ENCODE measurements at regions not wholly inside any gene's neighbourhood (a gene's known extent, or its start where the extent isn't known, plus 50 kb on each side); places are given as distances from the start of the nearest gene placed in this dataset.

GRCh38 chr2:139454251-139454650 lies 674.1 kb upstream of the NXPH2 start:
- ATAC-seq (ENCODE audit: insufficient read depth, low read depth) = no peak
- DNase-seq = no peak
- H2AFZ ChIP-seq (ENCODE audit: low read depth, low read length) = no peak overlapping the region
- H3K4me3 ChIP-seq (ENCODE audit: low read depth in 1 of 2, low read length in 2 of 2) = no peak overlapping the region
- no peaks in the 10 kb centered on the region for H3K9me3 ChIP-seq (ENCODE audit: insufficient read depth, low read length, severe bottlenecking)
- no peaks in the 10 kb centered on the region for H3K79me2 ChIP-seq (ENCODE audit: insufficient read depth, low read length)
- no peak overlapping the region for H3K27ac ChIP-seq (ENCODE audit: low read length)
- no peak overlapping the region for H3K4me2 ChIP-seq (ENCODE audit: insufficient read depth, low read length)
- H3K27me3 ChIP-seq (ENCODE audit: insufficient read depth, low read length, poor library complexity) = no peaks in the 10 kb centered on the region
- H3K4me1 ChIP-seq (ENCODE audit: insufficient read depth, low read length) = no peaks in the 10 kb centered on the region
- TF ChIP-seq, protein P1, sequence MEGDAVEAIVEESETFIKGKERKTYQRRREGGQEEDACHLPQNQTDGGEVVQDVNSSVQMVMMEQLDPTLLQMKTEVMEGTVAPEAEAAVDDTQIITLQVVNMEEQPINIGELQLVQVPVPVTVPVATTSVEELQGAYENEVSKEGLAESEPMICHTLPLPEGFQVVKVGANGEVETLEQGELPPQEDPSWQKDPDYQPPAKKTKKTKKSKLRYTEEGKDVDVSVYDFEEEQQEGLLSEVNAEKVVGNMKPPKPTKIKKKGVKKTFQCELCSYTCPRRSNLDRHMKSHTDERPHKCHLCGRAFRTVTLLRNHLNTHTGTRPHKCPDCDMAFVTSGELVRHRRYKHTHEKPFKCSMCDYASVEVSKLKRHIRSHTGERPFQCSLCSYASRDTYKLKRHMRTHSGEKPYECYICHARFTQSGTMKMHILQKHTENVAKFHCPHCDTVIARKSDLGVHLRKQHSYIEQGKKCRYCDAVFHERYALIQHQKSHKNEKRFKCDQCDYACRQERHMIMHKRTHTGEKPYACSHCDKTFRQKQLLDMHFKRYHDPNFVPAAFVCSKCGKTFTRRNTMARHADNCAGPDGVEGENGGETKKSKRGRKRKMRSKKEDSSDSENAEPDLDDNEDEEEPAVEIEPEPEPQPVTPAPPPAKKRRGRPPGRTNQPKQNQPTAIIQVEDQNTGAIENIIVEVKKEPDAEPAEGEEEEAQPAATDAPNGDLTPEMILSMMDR (IDR thresholded peaks at IDR 0.05; ENCODE audit: borderline replicate concordance, extremely low read depth, low read length, poor library complexity, severe bottlenecking) = no peak
- no peak for TF ChIP-seq EZH2 (IDR thresholded peaks at IDR 0.05; ENCODE audit: borderline replicate concordance, low read depth, low read length, severe bottlenecking)
- no peaks in the 10 kb centered on the region for H4K20me1 ChIP-seq (ENCODE audit: insufficient read depth, low read length)
- no peak overlapping the region for H3K9ac ChIP-seq (ENCODE audit: low read depth, low read length)
- no peaks in the 10 kb centered on the region for H3K36me3 ChIP-seq (ENCODE audit: insufficient read depth, low read length)

DNA sequence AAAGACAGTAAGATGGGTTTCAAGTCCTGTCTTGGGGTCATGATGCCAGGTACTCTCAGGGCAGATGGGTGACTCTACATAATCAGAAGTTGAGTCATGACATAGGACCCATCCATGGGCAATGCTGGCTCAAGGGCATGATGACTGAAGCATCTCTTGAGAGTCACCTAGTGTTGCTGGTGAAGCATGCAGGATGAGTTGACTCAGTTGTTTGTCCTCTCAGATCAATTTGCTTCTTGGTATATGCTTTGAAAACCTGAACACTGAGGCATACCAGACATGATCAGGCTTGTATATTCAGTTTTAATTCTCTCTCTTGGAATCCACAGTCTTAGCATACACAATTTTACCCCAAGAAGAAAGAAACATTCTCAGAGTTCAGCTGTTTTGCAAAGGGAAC lies 658.9 kb upstream of the NXPH2 start:
- DNase-seq (no peak), ATAC-seq (ENCODE audit: insufficient read depth, low read depth) (no peak)
- no peak overlapping the region for H2AFZ ChIP-seq (ENCODE audit: low read depth, low read length)
- no peaks in the 10 kb centered on the region for H4K20me1 ChIP-seq (ENCODE audit: insufficient read depth, low read length)
- no peaks in the 10 kb centered on the region for H3K27me3 ChIP-seq (ENCODE audit: insufficient read depth, low read length, poor library complexity)
- no peaks in the 10 kb centered on the region for H3K36me3 ChIP-seq (ENCODE audit: insufficient read depth, low read length)
- H3K79me2 ChIP-seq (ENCODE audit: insufficient read depth, low read length) = no peaks in the 10 kb centered on the region
- H3K4me1 ChIP-seq (ENCODE audit: insufficient read depth, low read length) = no peaks in the 10 kb centered on the region
- no peaks in the 10 kb centered on the region for H3K9me3 ChIP-seq (ENCODE audit: insufficient read depth, low read length, severe bottlenecking)
- TF ChIP-seq EZH2 (IDR thresholded peaks at IDR 0.05; ENCODE audit: borderline replicate concordance, low read depth, low read length, severe bottlenecking) = no peak
- TF ChIP-seq, protein P1 (IDR thresholded peaks at IDR 0.05; ENCODE audit: borderline replicate concordance, extremely low read depth, low read length, poor library complexity, severe bottlenecking) = no peak
- H3K4me3 ChIP-seq (ENCODE audit: low read depth in 1 of 2, low read length in 2 of 2) = no peak overlapping the region
- H3K27ac ChIP-seq (ENCODE audit: low read length) = no peak overlapping the region
- no peak overlapping the region for H3K9ac ChIP-seq (ENCODE audit: low read depth, low read length)
- H3K4me2 ChIP-seq (ENCODE audit: insufficient read depth, low read length) = no peak overlapping the region

- no peaks in the 10 kb centered on the region for H3K9me3 ChIP-seq (ENCODE audit: insufficient read depth, low read length, severe bottlenecking)
- TF ChIP-seq, protein P1 (IDR thresholded peaks at IDR 0.05; ENCODE audit: borderline replicate concordance, extremely low read depth, low read length, poor library complexity, severe bottlenecking) = no peak
- TF ChIP-seq EZH2 (IDR thresholded peaks at IDR 0.05; ENCODE audit: borderline replicate concordance, low read depth, low read length, severe bottlenecking) = no peak
- no peak overlapping the region for H3K9ac ChIP-seq (ENCODE audit: low read depth, low read length)
- no peaks in the 10 kb centered on the region for H3K79me2 ChIP-seq (ENCODE audit: insufficient read depth, low read length)
- ATAC-seq (ENCODE audit: insufficient read depth, low read depth) (no peak), DNase-seq (no peak)
- no peak overlapping the region for H2AFZ ChIP-seq (ENCODE audit: low read depth, low read length)
- H3K4me3 ChIP-seq (ENCODE audit: low read depth in 1 of 2, low read length in 2 of 2) = no peak overlapping the region
- no peaks in the 10 kb centered on the region for H3K36me3 ChIP-seq (ENCODE audit: insufficient read depth, low read length)
- H3K4me1 ChIP-seq (ENCODE audit: insufficient read depth, low read length) = no peaks in the 10 kb centered on the region
- no peak overlapping the region for H3K4me2 ChIP-seq (ENCODE audit: insufficient read depth, low read length)
- no peak overlapping the region for H3K27ac ChIP-seq (ENCODE audit: low read length)
- H3K27me3 ChIP-seq (ENCODE audit: insufficient read depth, low read length, poor library complexity) = no peaks in the 10 kb centered on the region
- H4K20me1 ChIP-seq (ENCODE audit: insufficient read depth, low read length) = no peaks in the 10 kb centered on the region
Measured at GRCh38 chr2:139438478-139438877, 658.3 kb upstream of the NXPH2 start.

- no peaks in the 10 kb centered on the region for H3K27me3 ChIP-seq (ENCODE audit: insufficient read depth, low read length, poor library complexity)
- H3K4me1 ChIP-seq (ENCODE audit: insufficient read depth, low read length) = no peaks in the 10 kb centered on the region
- H2AFZ ChIP-seq (ENCODE audit: low read depth, low read length) = no peak overlapping the region
- H3K9ac ChIP-seq (ENCODE audit: low read depth, low read length) = no peak overlapping the region
- no peak overlapping the region for H3K4me3 ChIP-seq (ENCODE audit: low read depth in 1 of 2, low read length in 2 of 2)
- ATAC-seq (ENCODE audit: insufficient read depth, low read depth) (no peak), DNase-seq (no peak)
- TF ChIP-seq, protein P1 (IDR thresholded peaks at IDR 0.05; ENCODE audit: borderline replicate concordance, extremely low read depth, low read length, poor library complexity, severe bottlenecking) = no peak
- no peak for TF ChIP-seq EZH2 (IDR thresholded peaks at IDR 0.05; ENCODE audit: borderline replicate concordance, low read depth, low read length, severe bottlenecking)
- H4K20me1 ChIP-seq (ENCODE audit: insufficient read depth, low read length) = no peaks in the 10 kb centered on the region
- H3K27ac ChIP-seq (ENCODE audit: low read length) = no peak overlapping the region
- no peaks in the 10 kb centered on the region for H3K79me2 ChIP-seq (ENCODE audit: insufficient read depth, low read length)
- no peak overlapping the region for H3K4me2 ChIP-seq (ENCODE audit: insufficient read depth, low read length)
- H3K36me3 ChIP-seq (ENCODE audit: insufficient read depth, low read length) = no peaks in the 10 kb centered on the region
- H3K9me3 ChIP-seq (ENCODE audit: insufficient read depth, low read length, severe bottlenecking) = no peaks in the 10 kb centered on the region
Measured at GRCh38 chr2:139427164-139427563, 647.0 kb upstream of the NXPH2 start.

Data from DND-41 (cell line).